ENCODE measurements at regions not wholly inside any gene's neighbourhood (a gene's known extent, or its start where the extent isn't known, plus 50 kb on each side); places are given as distances from the start of the nearest gene placed in this dataset.

GRCh38 chr10:22825841-22826240 is 102.0 kb upstream of the ARMC3 start:
- TF ChIP-seq ZBTB4 (CRISPR knock-in tag; IDR thresholded peaks at IDR 0.05) (no peak), SREBF1 (IDR thresholded peaks at IDR 0.05; ENCODE audit: low read length) (no peak), KDM1A (IDR thresholded peaks at IDR 0.05; ENCODE audit: borderline replicate concordance) (no peak), ZBTB11 (CRISPR knock-in tag; IDR thresholded peaks at IDR 0.05) (no peak), CTCF (IDR thresholded peaks at IDR 0.05 in 2 of 3, conservative IDR thresholded peaks at IDR 0.05 in 1 of 3; ENCODE audit: control insufficient read depth in 2 of 3, extremely low read depth in 1 of 3, insufficient read depth in 1 of 3, low read depth in 3 of 3, low read length in 3 of 3) (no peak), TCF3 (IDR thresholded peaks at IDR 0.05; ENCODE audit: borderline replicate concordance, insufficient read depth, low read depth, low read length) (no peak), EP300 (IDR thresholded peaks at IDR 0.05; ENCODE audit: borderline replicate concordance in 1 of 2, control insufficient read depth in 1 of 2, low read depth in 2 of 2, low read length in 2 of 2) (no peak), SMAD5 (IDR thresholded peaks at IDR 0.05; ENCODE audit: low read depth) (no peak), CEBPB (IDR thresholded peaks at IDR 0.05; ENCODE audit: borderline replicate concordance in 1 of 2, low read depth in 2 of 2, low read length in 2 of 2) (no peak), MLLT1 (IDR thresholded peaks at IDR 0.05) (no peak), HSF1 (IDR thresholded peaks at IDR 0.05; ENCODE audit: low read depth, low read length) (no peak), BRCA1 (IDR thresholded peaks at IDR 0.05; ENCODE audit: low read depth, low read length) (no peak), BCL11A (IDR thresholded peaks at IDR 0.05; ENCODE audit: low read depth, low read length) (no peak), SMC3 (IDR thresholded peaks at IDR 0.05; ENCODE audit: borderline replicate concordance, low read length) (no peak)
